ENCODE measurements at regions not wholly inside any gene's neighbourhood (a gene's known extent, or its start where the extent isn't known, plus 50 kb on each side); places are given as distances from the start of the nearest gene placed in this dataset.

DNA sequence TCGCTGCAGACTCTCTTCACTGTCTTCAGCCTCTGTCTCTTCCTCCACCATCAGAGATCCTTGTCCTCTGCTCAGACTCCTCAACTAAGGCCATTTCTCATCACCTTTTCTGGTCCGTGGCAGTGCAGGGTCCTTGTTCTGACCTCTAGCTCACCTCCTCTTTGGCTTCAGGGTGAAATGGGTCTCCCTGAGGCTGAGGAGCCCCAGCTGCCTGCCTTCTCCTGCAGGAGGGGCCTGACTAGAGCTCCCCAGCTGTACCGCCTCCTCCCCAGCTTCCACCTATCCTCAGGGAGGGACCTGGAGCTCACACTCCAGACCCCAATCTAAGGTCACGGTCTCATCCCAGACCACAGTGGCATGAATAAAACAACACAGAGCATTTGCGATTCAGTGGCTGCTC, 203.0 kb downstream of the TRIM29 start:
- Histone ChIP-seq H3K9ac (ENCODE audit: low read length) (no peak overlapping the region), H3K27ac (ENCODE audit: low read length) (no peak overlapping the region), H3K36me3 (ENCODE audit: insufficient read depth, low read length) (no peaks in the 10 kb centered on the region), H3K4me3 (ENCODE audit: low read length) (no peak overlapping the region), H3K9me2 (ENCODE audit: insufficient read depth, low read length) (no peaks in the 10 kb centered on the region), H3K27me3 (ENCODE audit: insufficient read depth, low read depth, low read length) (no peaks in the 10 kb centered on the region), H3K9me3 (ENCODE audit: low read length) (no peaks in the 10 kb centered on the region), H3F3A (ENCODE audit: insufficient read depth, low read length, poor library complexity, severe bottlenecking) (no peaks in the 10 kb centered on the region), H4K20me1 (ENCODE audit: insufficient read depth) (no peaks in the 10 kb centered on the region), H2AFZ (ENCODE audit: low read depth, low read length) (no peak overlapping the region), H3K4me2 (ENCODE audit: low read length) (no peak overlapping the region), H3K79me2 (replicated peaks; ENCODE audit: insufficient read depth, low read length) (no peaks in the 10 kb centered on the region)
- TF ChIP-seq REST (IDR thresholded peaks at IDR 0.05; ENCODE audit: borderline replicate concordance) (no peak), EP300 (conservative IDR thresholded peaks at IDR 0.05; ENCODE audit: poor library complexity, severe bottlenecking) (no peak), CTCF (IDR thresholded peaks at IDR 0.05; ENCODE audit: poor library complexity, severe bottlenecking) (no peak), SMC3 (conservative IDR thresholded peaks at IDR 0.05; ENCODE audit: poor library complexity) (no peak), TAF1 (IDR thresholded peaks at IDR 0.05; ENCODE audit: low read depth) (no peak), RAD21 (conservative IDR thresholded peaks at IDR 0.05) (no peak), POLR2AphosphoS5 (IDR thresholded peaks at IDR 0.05) (no peak)

GRCh38 chr11:119934267-119934666, 203.6 kb downstream of the TRIM29 start:
- Histone ChIP-seq H4K20me1 (ENCODE audit: insufficient read depth) (no peaks in the 10 kb centered on the region), H3F3A (ENCODE audit: insufficient read depth, low read length, poor library complexity, severe bottlenecking) (no peaks in the 10 kb centered on the region), H3K27ac (ENCODE audit: low read length) (no peak overlapping the region), H3K9ac (ENCODE audit: low read length) (no peak overlapping the region), H3K9me2 (ENCODE audit: insufficient read depth, low read length) (no peaks in the 10 kb centered on the region), H3K79me2 (replicated peaks; ENCODE audit: insufficient read depth, low read length) (no peaks in the 10 kb centered on the region), H3K36me3 (ENCODE audit: insufficient read depth, low read length) (no peaks in the 10 kb centered on the region), H2AFZ (ENCODE audit: low read depth, low read length) (no peak overlapping the region), H3K4me2 (ENCODE audit: low read length) (no peak overlapping the region), H3K4me3 (ENCODE audit: low read length) (no peak overlapping the region), H3K9me3 (ENCODE audit: low read length) (no peaks in the 10 kb centered on the region), H3K27me3 (ENCODE audit: insufficient read depth, low read depth, low read length) (no peaks in the 10 kb centered on the region)
- TF ChIP-seq SMC3 (conservative IDR thresholded peaks at IDR 0.05; ENCODE audit: poor library complexity) (no peak), CTCF (IDR thresholded peaks at IDR 0.05; ENCODE audit: poor library complexity, severe bottlenecking) (no peak), EZH2 (IDR thresholded peaks at IDR 0.05; ENCODE audit: borderline replicate concordance, insufficient read depth, low read length, poor library complexity, severe bottlenecking) (no peak), REST (IDR thresholded peaks at IDR 0.05; ENCODE audit: borderline replicate concordance) (no peak), EP300 (conservative IDR thresholded peaks at IDR 0.05; ENCODE audit: poor library complexity, severe bottlenecking) (no peak), MXI1 (conservative IDR thresholded peaks at IDR 0.05; ENCODE audit: poor library complexity, severe bottlenecking) (no peak), TAF1 (IDR thresholded peaks at IDR 0.05; ENCODE audit: low read depth) (no peak), POLR2AphosphoS5 (IDR thresholded peaks at IDR 0.05) (no peak), RAD21 (conservative IDR thresholded peaks at IDR 0.05) (no peak)
